Gastroesophageal sphincter (tissue), 3 donors: ENCODE measurements at regions not wholly inside any gene's neighbourhood (a gene's known extent, or its start where the extent isn't known, plus 50 kb on each side); places are given as distances from the start of the nearest gene placed in this dataset.

Experiments
- EP300 ChIP-seq: sonication (generic); formaldehyde crosslinking; IDR thresholded peaks from one replicate; pipeline ENCODE4 v1.6.1; 2017; ENCODE audit warnings: antibody characterized with exemption, mild to moderate bottlenecking
- TF ChIP-seq, protein P1 (sequence below), 4 experiments: fragments of 200-600 bp in 2 of 4; fragments of 450-650 bp in 2 of 4; sonication (generic) in 1 of 4; IDR thresholded peaks; one replicate each; pipeline ENCODE4 v1.5.1; 2017 to 2019; ENCODE audit warnings: antibody characterized with exemption in 4 of 4, mild to moderate bottlenecking in 2 of 4, moderate library complexity in 2 of 4

DNA sequence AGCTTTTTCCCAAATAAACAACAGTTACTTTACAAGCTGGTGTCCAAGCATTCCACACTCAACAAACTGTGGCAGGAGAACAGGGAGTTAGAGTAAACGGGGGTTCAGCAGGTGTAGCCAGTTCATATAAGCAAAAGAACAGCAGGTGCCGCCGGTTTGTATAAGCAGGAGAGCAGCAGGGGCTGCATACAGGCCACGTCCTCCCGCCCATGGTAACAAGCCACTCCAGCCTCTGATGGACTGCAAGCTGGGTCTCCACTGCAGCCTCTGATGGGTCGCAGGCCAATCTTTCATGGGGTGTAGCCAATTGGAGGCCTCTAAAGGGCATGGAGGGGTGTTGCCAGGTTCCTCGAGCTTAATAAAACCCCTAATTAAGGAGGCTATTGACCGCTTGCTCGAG, 189.3 kb downstream of the ANKRD30B start:
- TF ChIP-seq, protein P1, sequence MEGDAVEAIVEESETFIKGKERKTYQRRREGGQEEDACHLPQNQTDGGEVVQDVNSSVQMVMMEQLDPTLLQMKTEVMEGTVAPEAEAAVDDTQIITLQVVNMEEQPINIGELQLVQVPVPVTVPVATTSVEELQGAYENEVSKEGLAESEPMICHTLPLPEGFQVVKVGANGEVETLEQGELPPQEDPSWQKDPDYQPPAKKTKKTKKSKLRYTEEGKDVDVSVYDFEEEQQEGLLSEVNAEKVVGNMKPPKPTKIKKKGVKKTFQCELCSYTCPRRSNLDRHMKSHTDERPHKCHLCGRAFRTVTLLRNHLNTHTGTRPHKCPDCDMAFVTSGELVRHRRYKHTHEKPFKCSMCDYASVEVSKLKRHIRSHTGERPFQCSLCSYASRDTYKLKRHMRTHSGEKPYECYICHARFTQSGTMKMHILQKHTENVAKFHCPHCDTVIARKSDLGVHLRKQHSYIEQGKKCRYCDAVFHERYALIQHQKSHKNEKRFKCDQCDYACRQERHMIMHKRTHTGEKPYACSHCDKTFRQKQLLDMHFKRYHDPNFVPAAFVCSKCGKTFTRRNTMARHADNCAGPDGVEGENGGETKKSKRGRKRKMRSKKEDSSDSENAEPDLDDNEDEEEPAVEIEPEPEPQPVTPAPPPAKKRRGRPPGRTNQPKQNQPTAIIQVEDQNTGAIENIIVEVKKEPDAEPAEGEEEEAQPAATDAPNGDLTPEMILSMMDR (IDR thresholded peaks at IDR 0.05) = no peak
- TF ChIP-seq EP300 = no peak
